ENCODE measurements at regions not wholly inside any gene's neighbourhood (a gene's known extent, or its start where the extent isn't known, plus 50 kb on each side); places are given as distances from the start of the nearest gene placed in this dataset.

DNA sequence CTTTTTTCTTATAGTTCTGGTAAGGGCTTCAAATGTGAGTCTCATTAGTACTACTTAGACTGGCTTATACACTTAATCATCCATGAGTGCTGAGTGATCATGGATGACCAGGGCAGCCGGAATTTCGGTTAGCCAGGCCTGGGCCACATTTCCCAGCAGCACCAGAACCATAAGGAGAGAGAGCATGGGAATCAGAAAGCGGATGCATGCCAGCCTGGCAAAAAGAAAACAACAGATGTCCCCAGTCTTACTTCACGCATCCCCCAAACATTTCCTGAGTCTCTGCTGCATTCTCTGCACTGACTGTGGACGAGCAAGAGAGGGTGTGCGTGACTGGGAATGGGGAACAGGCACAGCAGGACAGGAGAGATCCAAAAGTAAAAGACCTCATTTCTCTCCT, 371.1 kb upstream of the ZNF608 start:
- no peak overlapping the region for H3K4me3 ChIP-seq (ENCODE audit: low read depth in 1 of 2, low read length in 2 of 2)
- no peaks in the 10 kb centered on the region for H3K4me1 ChIP-seq (ENCODE audit: control insufficient read depth in 2 of 2, insufficient read depth in 2 of 2, low read length in 1 of 2)
- no peaks in the 10 kb centered on the region for H3K36me3 ChIP-seq (ENCODE audit: control insufficient read depth in 2 of 2, insufficient read depth in 2 of 2, low read length in 1 of 2)
- H3K27ac ChIP-seq (ENCODE audit: low read depth in 2 of 2, low read length in 1 of 2) = no peak overlapping the region
- H3K27me3 ChIP-seq (ENCODE audit: control insufficient read depth in 1 of 2, insufficient read depth in 2 of 2, low read length in 2 of 2) = no peaks in the 10 kb centered on the region
- WGBS, 2 donors = 76% methylated on average over 6 of the region's 6 CpGs
- no peaks in the 10 kb centered on the region for H3K9me3 ChIP-seq (ENCODE audit: control insufficient read depth in 2 of 2, insufficient read depth in 1 of 2, low read depth in 1 of 2, low read length in 1 of 2)

DNA sequence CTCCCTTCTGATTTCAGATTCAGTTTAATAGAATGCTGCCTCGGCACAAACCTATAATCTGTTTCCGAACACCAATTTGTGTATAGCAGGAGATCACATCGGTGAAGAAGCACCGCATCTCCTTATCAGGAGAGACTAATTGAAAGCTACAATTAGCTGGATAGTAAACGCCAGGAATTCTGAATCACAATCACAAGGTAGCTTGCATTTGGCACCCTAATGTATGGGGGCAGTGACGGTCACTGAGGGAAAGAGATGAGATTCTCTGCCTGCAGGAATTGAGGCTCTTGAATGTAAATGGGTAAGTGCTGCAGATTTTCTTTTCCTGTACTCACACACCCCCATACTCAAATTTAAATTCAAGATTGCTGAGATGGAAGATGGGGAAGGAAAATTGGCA, 373.6 kb upstream of the ZNF608 start:
- WGBS, 2 donors = 89 to 92% methylated on average over 6 of the region's 6 CpGs
- Histone ChIP-seq H3K4me1 (ENCODE audit: control insufficient read depth in 2 of 2, insufficient read depth in 2 of 2, low read length in 1 of 2) (no peaks in the 10 kb centered on the region), H3K9me3 (ENCODE audit: control insufficient read depth in 2 of 2, insufficient read depth in 1 of 2, low read depth in 1 of 2, low read length in 1 of 2) (no peaks in the 10 kb centered on the region), H3K4me3 (ENCODE audit: low read depth in 1 of 2, low read length in 2 of 2) (no peak overlapping the region), H3K27me3 (ENCODE audit: control insufficient read depth in 1 of 2, insufficient read depth in 2 of 2, low read length in 2 of 2) (no peaks in the 10 kb centered on the region), H3K27ac (ENCODE audit: low read depth in 2 of 2, low read length in 1 of 2) (no peak overlapping the region), H3K36me3 (ENCODE audit: control insufficient read depth in 2 of 2, insufficient read depth in 2 of 2, low read length in 1 of 2) (no peaks in the 10 kb centered on the region)

DNA sequence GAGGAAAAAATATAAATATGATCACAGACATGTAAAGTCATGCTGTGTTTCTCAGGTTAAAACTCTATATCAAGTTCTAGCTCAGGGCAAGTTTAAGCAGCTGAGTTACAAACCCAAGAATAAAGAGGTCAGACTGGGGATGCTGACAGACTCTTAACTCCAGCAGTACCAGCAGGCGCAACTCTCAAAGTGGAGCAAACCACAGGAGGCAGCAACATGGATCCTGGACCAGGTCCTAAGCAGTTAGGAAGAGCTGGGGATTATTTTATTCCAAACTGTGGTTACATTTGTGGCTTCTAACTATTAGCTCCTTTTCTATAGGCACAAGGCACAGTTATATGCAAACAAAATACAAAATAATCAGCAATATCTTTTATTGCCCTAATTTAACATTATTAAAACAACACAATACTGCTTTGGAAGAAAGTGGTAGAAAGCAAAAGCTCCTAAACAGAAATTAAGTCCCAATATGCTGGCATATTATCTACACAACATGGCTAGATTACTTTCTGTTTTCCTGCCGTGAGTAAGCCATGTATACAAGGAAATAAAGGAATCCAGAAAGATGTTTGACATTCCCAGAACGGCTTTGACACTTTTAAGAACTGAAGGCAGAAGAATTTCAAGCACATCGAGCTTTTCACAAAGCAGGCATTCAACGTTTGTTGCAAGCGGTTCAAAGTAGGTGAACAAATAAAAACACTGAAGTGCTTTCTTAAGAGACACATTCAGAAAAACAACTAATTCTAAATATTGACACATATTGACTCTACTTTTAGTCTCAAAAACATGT, 378.8 kb upstream of the ZNF608 start:
- WGBS, 2 donors = 55 to 56% methylated on average over 6 of the region's 6 CpGs
- Histone ChIP-seq H3K36me3 (ENCODE audit: control insufficient read depth in 2 of 2, insufficient read depth in 2 of 2, low read length in 1 of 2) (no peaks in the 10 kb centered on the region), H3K27ac (ENCODE audit: low read depth in 2 of 2, low read length in 1 of 2) (no peak overlapping the region), H3K4me1 (ENCODE audit: control insufficient read depth in 2 of 2, insufficient read depth in 2 of 2, low read length in 1 of 2) (no peaks in the 10 kb centered on the region), H3K4me3 (ENCODE audit: low read depth in 1 of 2, low read length in 2 of 2) (no peak overlapping the region), H3K9me3 (ENCODE audit: control insufficient read depth in 2 of 2, insufficient read depth in 1 of 2, low read depth in 1 of 2, low read length in 1 of 2) (no peaks in the 10 kb centered on the region), H3K27me3 (ENCODE audit: control insufficient read depth in 1 of 2, insufficient read depth in 2 of 2, low read length in 2 of 2) (no peaks in the 10 kb centered on the region)

GRCh38 chr5:125126050-125126449, 379.6 kb upstream of the ZNF608 start:
- H3K36me3 ChIP-seq (ENCODE audit: control insufficient read depth in 2 of 2, insufficient read depth in 2 of 2, low read length in 1 of 2) = no peaks in the 10 kb centered on the region
- no peak overlapping the region for H3K27ac ChIP-seq (ENCODE audit: low read depth in 2 of 2, low read length in 1 of 2)
- H3K4me3 ChIP-seq (ENCODE audit: low read depth in 1 of 2, low read length in 2 of 2) = no peak overlapping the region
- no peaks in the 10 kb centered on the region for H3K27me3 ChIP-seq (ENCODE audit: control insufficient read depth in 1 of 2, insufficient read depth in 2 of 2, low read length in 2 of 2)
- no peaks in the 10 kb centered on the region for H3K9me3 ChIP-seq (ENCODE audit: control insufficient read depth in 2 of 2, insufficient read depth in 1 of 2, low read depth in 1 of 2, low read length in 1 of 2)
- no peaks in the 10 kb centered on the region for H3K4me1 ChIP-seq (ENCODE audit: control insufficient read depth in 2 of 2, insufficient read depth in 2 of 2, low read length in 1 of 2)

- WGBS, 2 donors = 76 to 83% methylated on average over 4 of the region's 4 CpGs
- Histone ChIP-seq H3K9me3 (ENCODE audit: control insufficient read depth in 2 of 2, insufficient read depth in 1 of 2, low read depth in 1 of 2, low read length in 1 of 2) (no peaks in the 10 kb centered on the region), H3K36me3 (ENCODE audit: control insufficient read depth in 2 of 2, insufficient read depth in 2 of 2, low read length in 1 of 2) (no peaks in the 10 kb centered on the region)
Measured at GRCh38 chr5:125129151-125129806, 382.8 kb upstream of the ZNF608 start.

DNA sequence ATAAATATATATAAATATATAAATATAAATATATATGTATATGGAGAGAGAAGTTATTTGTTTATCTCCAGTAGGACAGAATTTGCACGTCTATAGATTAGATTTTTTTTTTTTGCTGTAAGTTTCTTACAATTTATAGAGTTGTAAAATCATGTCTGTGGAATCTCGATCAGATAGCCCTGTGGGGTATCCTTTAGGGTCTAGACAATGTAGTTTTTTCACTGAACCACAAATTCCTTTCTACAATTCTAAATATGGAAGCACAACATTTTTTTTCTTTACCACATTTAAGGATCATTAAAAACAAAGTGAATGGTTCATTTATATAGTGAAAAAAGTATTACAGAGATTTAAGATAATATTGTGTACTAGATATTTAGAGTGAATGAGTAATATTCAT, 384.2 kb upstream of the ZNF608 start:
- 89 to 92% methylated on average over 2 of the region's 2 CpGs for WGBS, 2 donors
- Histone ChIP-seq H3K36me3 (ENCODE audit: control insufficient read depth in 2 of 2, insufficient read depth in 2 of 2, low read length in 1 of 2) (no peaks in the 10 kb centered on the region), H3K27ac (ENCODE audit: low read depth in 2 of 2, low read length in 1 of 2) (no peak overlapping the region), H3K27me3 (ENCODE audit: control insufficient read depth in 1 of 2, insufficient read depth in 2 of 2, low read length in 2 of 2) (no peaks in the 10 kb centered on the region), H3K4me3 (ENCODE audit: low read depth in 1 of 2, low read length in 2 of 2) (no peak overlapping the region), H3K9me3 (ENCODE audit: control insufficient read depth in 2 of 2, insufficient read depth in 1 of 2, low read depth in 1 of 2, low read length in 1 of 2) (no peaks in the 10 kb centered on the region), H3K4me1 (ENCODE audit: control insufficient read depth in 2 of 2, insufficient read depth in 2 of 2, low read length in 1 of 2) (no peaks in the 10 kb centered on the region)

More at GRCh38 chr5:125129151-125129806, 382.8 kb upstream of the ZNF608 start:
- H3K27ac ChIP-seq (ENCODE audit: low read depth in 2 of 2, low read length in 1 of 2) = no peak overlapping the region
- H3K27me3 ChIP-seq (ENCODE audit: control insufficient read depth in 1 of 2, insufficient read depth in 2 of 2, low read length in 2 of 2) = no peaks in the 10 kb centered on the region
- H3K4me1 ChIP-seq (ENCODE audit: control insufficient read depth in 2 of 2, insufficient read depth in 2 of 2, low read length in 1 of 2) = no peaks in the 10 kb centered on the region
- H3K4me3 ChIP-seq (ENCODE audit: low read depth in 1 of 2, low read length in 2 of 2) = no peak overlapping the region

DNA sequence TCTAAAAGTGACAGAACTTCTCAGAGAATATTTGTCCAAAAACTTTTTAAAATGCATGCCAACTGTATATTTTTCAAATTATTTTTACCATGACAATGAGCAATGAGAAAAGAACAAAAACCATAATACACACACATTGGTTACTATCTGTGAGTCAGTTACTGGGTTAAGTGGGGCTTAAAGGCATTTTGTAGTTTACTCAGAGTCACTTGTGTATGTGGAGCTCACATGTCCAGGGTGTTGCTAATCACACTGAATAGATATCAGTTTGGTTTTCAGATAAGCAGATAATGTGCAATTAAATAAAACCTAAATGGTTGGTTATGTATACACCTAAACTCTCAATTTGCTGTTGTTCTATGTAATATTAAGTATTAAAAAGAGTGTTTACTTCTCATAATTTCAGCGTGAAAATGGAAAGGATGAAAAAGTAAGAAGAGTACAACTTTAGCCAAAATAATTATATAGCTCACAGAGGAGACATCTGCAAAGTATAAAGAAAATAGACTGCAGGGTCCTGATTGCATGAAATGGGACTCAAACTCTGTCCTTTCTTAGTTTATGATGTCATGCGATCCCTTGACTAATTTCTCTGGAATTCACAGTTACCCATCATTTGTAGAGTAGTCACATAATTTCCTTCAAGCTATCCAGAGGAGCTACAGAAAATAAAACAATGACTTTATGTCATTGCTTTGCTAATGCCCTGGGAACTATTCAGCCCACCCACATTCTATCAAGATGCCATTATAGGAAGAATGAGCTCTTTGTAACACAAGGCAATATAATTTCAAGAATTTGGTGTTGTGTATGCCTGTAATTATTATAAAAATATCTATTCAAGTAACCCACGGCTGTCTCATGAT, 388.0 kb upstream of the ZNF608 start:
- H3K4me1 ChIP-seq (ENCODE audit: control insufficient read depth in 2 of 2, insufficient read depth in 2 of 2, low read length in 1 of 2) = no peaks in the 10 kb centered on the region
- H3K36me3 ChIP-seq (ENCODE audit: control insufficient read depth in 2 of 2, insufficient read depth in 2 of 2, low read length in 1 of 2) = no peaks in the 10 kb centered on the region
- H3K27me3 ChIP-seq (ENCODE audit: control insufficient read depth in 1 of 2, insufficient read depth in 2 of 2, low read length in 2 of 2) = no peaks in the 10 kb centered on the region
- WGBS, 2 donors = 68 to 70% methylated on average over 3 of the region's 3 CpGs
- H3K27ac ChIP-seq (ENCODE audit: low read depth in 2 of 2, low read length in 1 of 2) = no peak overlapping the region
- no peak overlapping the region for H3K4me3 ChIP-seq (ENCODE audit: low read depth in 1 of 2, low read length in 2 of 2)
- H3K9me3 ChIP-seq (ENCODE audit: control insufficient read depth in 2 of 2, insufficient read depth in 1 of 2, low read depth in 1 of 2, low read length in 1 of 2) = no peaks in the 10 kb centered on the region

DNA sequence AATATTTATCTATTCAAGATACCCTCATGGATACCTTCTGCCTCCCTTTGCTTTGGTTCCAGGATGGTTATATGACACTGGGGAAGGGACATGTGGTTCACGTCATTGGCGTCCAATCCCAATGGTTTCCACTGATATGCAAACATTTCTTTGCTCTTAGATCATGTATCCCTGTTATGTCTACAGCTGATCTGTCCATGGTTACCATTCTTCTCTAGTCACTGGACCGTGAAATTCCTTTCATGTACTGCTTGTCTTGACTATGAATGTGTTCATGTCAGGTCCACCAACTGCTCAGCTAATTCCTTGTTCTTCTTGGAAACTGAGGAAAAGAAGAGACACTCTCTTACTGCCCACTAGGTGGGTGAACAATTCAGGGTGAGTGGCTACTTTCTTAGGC, 391.1 kb upstream of the ZNF608 start:
- Histone ChIP-seq H3K27ac (ENCODE audit: low read depth in 2 of 2, low read length in 1 of 2) (no peak overlapping the region), H3K4me1 (ENCODE audit: control insufficient read depth in 2 of 2, insufficient read depth in 2 of 2, low read length in 1 of 2) (no peaks in the 10 kb centered on the region), H3K4me3 (ENCODE audit: low read depth in 1 of 2, low read length in 2 of 2) (no peak overlapping the region), H3K9me3 (ENCODE audit: control insufficient read depth in 2 of 2, insufficient read depth in 1 of 2, low read depth in 1 of 2, low read length in 1 of 2) (no peaks in the 10 kb centered on the region), H3K27me3 (ENCODE audit: control insufficient read depth in 1 of 2, insufficient read depth in 2 of 2, low read length in 2 of 2) (no peaks in the 10 kb centered on the region), H3K36me3 (ENCODE audit: control insufficient read depth in 2 of 2, insufficient read depth in 2 of 2, low read length in 1 of 2) (no peaks in the 10 kb centered on the region)
- 81 to 89% methylated on average over 3 of the region's 3 CpGs for WGBS, 2 donors

GRCh38 chr5:125138266-125138665, 391.8 kb upstream of the ZNF608 start:
- 32 to 60% methylated on average over 1 of the region's 1 CpG for WGBS, 2 donors
- Histone ChIP-seq H3K36me3 (ENCODE audit: control insufficient read depth in 2 of 2, insufficient read depth in 2 of 2, low read length in 1 of 2) (no peaks in the 10 kb centered on the region), H3K4me3 (ENCODE audit: low read depth in 1 of 2, low read length in 2 of 2) (no peak overlapping the region)

More at GRCh38 chr5:125138266-125138665, 391.8 kb upstream of the ZNF608 start:
- H3K27me3 ChIP-seq (ENCODE audit: control insufficient read depth in 1 of 2, insufficient read depth in 2 of 2, low read length in 2 of 2) = no peaks in the 10 kb centered on the region
- H3K27ac ChIP-seq (ENCODE audit: low read depth in 2 of 2, low read length in 1 of 2) = no peak overlapping the region
- H3K4me1 ChIP-seq (ENCODE audit: control insufficient read depth in 2 of 2, insufficient read depth in 2 of 2, low read length in 1 of 2) = no peaks in the 10 kb centered on the region
- H3K9me3 ChIP-seq (ENCODE audit: control insufficient read depth in 2 of 2, insufficient read depth in 1 of 2, low read depth in 1 of 2, low read length in 1 of 2) = no peaks in the 10 kb centered on the region

Data from esophagus (tissue), 2 donors.